Astrocyte of the cerebellum (primary cell): ENCODE measurements at regions not wholly inside any gene's neighbourhood (a gene's known extent, or its start where the extent isn't known, plus 50 kb on each side); places are given as distances from the start of the nearest gene placed in this dataset.

Source experiments
- DNase-seq: peaks from one replicate; pipeline ENCODE4 v3.0.0-alpha.2; 2011; ENCODE audit warnings: low read depth
- H3K4me3 ChIP-seq: 2 replicates; pipeline ENCODE4 v1.5.1; 2011; ENCODE audit warnings: mild to moderate bottlenecking, low read depth, low read length, moderate library complexity
- CTCF ChIP-seq: IDR thresholded peaks from 2 replicates; pipeline ENCODE4 v1.5.1; 2012; ENCODE audit warnings: low read length, low read depth, moderate library complexity, mild to moderate bottlenecking; ENCODE audit errors: missing control alignments
- in situ Hi-C: cut with HindIII; loops from 2 replicates; pipeline ENCODE4 v1.10.0; 2017; ENCODE audit warnings: low sequenced_read_pairs

DNA sequence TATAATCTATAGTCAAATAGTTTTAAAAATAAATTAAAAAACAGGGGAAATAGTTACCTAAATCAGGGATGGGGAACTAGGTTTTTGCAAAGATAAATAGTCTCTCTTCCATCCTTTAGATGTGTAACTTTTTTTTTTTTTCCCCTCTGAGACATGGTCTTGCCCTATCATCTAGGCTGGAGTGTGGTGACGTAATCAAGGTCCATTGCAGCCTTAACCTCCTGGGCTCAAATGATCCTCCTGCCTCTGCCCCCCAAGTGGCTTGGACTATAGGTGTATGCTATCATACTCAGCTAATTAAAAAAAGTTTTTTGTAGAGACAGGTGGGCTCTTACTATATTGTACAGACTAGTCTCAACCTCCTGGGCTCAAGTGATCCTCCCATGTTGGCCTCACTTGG is 316.5 kb downstream of the CCDC85A start:
- no peak overlapping the region for H3K4me3 ChIP-seq
- no peak for DNase-seq
- no peak for TF ChIP-seq CTCF
- in situ Hi-C loops: no loop called here

DNA sequence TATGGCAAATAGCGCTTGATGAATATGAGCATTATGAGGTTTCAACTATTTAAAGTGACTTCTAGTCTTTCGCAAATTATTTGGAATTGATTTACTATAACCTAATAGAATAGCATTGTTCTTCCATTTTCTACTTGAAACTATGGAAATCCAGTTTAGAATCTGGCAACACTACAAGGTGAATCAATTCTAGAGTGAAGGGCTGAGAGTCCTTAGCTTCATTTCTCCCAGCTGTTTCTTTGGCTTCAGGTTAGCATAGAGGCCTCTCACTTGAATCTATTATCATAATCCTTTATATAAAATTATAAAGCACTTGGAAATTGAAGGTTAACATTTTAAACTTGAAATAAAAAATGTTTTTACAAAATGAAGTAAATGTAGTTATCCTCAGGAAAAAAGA is 318.8 kb downstream of the CCDC85A start:
- TF ChIP-seq CTCF: no peak
- no peak for DNase-seq
- H3K4me3 ChIP-seq: no peak overlapping the region
- in situ Hi-C loops: no loop called here

GRCh38 chr2:56505885-56506284 is 322.1 kb downstream of the CCDC85A start:
- no peak for TF ChIP-seq CTCF
- no peak for DNase-seq
- H3K4me3 ChIP-seq: no peak overlapping the region
- in situ Hi-C loops: no loop called here

DNA sequence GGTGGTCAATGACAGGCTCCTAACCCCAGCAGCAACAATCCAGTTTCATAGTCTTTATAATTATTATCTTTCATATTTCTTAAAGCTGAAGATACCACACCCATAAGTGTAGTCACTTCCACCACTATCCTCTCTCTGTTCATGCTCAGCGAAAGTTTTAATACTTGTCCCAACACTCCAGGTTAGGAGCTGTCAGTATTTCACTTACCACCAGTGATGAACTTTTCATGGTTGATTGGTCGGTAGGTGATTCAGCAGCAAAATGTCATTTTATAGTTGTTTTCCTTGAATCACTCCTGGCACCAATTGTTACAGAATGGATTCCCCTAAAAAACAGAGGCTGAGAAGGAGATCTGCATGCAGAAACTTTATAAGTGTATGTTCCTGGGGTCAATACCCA is 324.9 kb downstream of the CCDC85A start:
- no peak for DNase-seq
- no peak for TF ChIP-seq CTCF
- H3K4me3 ChIP-seq: no peak overlapping the region
- in situ Hi-C loops: no loop called here

- in situ Hi-C loops: no loop called here
- H3K4me3 ChIP-seq: no peak overlapping the region
Observed at GRCh38 chr2:56510610-56511009, 326.8 kb downstream of the CCDC85A start.

DNA sequence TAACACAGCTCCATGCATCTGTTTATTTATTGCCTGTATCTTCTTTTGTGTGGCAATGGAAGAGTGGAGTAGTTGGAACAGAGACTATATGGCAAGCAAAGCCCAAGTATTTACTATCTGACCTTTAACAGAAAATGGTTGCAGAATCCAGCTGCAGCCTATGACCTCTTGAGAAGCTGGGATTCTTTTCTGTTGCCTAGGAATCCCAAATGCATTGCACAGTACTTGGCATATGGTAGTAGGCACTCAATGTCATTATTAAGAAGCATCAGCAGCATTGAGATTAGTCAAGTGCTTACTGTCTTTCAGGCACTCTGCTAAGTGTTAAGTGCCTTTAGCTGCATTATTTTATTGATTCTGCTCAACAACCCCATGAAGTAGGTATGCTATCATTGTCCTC is 331.6 kb downstream of the CCDC85A start:
- in situ Hi-C loops: no loop called here
- H3K4me3 ChIP-seq: no peak overlapping the region
- DNase-seq: no peak
- TF ChIP-seq CTCF: no peak

More at GRCh38 chr2:56510610-56511009, 326.8 kb downstream of the CCDC85A start:
- no peak for TF ChIP-seq CTCF
- no peak for DNase-seq

GRCh38 chr2:56519806-56520205 is 336.0 kb downstream of the CCDC85A start:
- no peak for DNase-seq
- TF ChIP-seq CTCF: no peak
- no peak overlapping the region for H3K4me3 ChIP-seq
- in situ Hi-C loops: no loop called here
